ENCODE measurements at regions not wholly inside any gene's neighbourhood (a gene's known extent, or its start where the extent isn't known, plus 50 kb on each side); places are given as distances from the start of the nearest gene placed in this dataset.

DNA sequence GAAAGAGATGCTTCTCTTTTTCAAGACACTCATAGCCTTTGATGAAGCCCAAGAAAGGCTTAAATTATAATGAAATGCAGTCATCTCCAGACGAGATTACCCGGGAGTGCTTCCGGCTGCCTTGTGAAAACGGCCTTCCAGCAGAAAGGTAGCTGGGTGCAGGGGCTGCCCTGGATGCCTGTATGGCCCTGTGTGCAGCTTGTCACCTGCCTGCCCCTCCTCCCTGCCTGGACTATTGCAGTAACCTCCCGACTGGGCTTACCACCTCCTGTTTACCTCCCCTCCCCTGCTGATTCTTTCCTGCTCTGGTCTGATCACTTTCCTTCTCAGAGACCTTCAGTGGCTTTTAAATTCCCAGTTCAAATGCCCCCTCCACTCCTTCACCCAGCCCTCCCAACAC lies 126.4 kb upstream of the SYT13 start:
- no peak for TF ChIP-seq CTCF (conservative IDR thresholded peaks at IDR 0.05; ENCODE audit: low read depth, low read length)
- TF ChIP-seq CEBPB (IDR thresholded peaks at IDR 0.05; ENCODE audit: low read depth, low read length): no peak
- TF ChIP-seq POLR2A (IDR thresholded peaks at IDR 0.05; ENCODE audit: low read depth, low read length): no peak
- TF ChIP-seq, protein P1, sequence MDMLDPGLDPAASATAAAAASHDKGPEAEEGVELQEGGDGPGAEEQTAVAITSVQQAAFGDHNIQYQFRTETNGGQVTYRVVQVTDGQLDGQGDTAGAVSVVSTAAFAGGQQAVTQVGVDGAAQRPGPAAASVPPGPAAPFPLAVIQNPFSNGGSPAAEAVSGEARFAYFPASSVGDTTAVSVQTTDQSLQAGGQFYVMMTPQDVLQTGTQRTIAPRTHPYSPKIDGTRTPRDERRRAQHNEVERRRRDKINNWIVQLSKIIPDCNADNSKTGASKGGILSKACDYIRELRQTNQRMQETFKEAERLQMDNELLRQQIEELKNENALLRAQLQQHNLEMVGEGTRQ (IDR thresholded peaks at IDR 0.05; ENCODE audit: low read depth, low read length): no peak
- TF ChIP-seq RCOR1 (IDR thresholded peaks at IDR 0.05; ENCODE audit: insufficient replicate concordance, low read length): no peak
- TF ChIP-seq BHLHE40 (IDR thresholded peaks at IDR 0.05; ENCODE audit: low read depth, low read length): no peak
- TF ChIP-seq SMC3 (IDR thresholded peaks at IDR 0.05; ENCODE audit: low read depth, low read length): no peak
- TF ChIP-seq MAZ (IDR thresholded peaks at IDR 0.05; ENCODE audit: borderline replicate concordance, low read depth, low read length): no peak
- no peak for TF ChIP-seq MXI1 (IDR thresholded peaks at IDR 0.05; ENCODE audit: borderline replicate concordance, low read depth, low read length)
- no peak for TF ChIP-seq RFX5 (IDR thresholded peaks at IDR 0.05; ENCODE audit: low read depth, low read length)

Measured in IMR-90 (cell line).